ENCODE measurements at regions not wholly inside any gene's neighbourhood (a gene's known extent, or its start where the extent isn't known, plus 50 kb on each side); places are given as distances from the start of the nearest gene placed in this dataset.

DNA sequence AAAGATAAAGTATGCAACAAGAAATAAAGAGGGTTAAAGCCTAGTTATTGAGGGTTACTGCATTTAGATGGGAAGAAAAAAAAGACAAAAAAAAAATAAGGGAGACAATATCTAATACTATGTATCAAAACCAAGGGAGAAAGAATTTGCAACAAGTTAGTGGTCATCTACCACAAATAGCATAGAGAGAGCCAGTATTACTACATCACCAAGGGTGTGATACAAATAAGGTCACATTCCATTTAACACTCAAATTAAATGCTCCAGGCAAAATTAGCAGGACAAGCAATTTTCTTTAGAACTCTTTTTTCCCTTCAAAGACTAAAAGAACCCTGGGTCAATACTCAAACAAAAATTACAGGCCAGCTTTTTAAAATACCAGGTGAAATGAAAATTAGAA, 115.1 kb upstream of the GULP1 start:
- TF ChIP-seq, protein P1, sequence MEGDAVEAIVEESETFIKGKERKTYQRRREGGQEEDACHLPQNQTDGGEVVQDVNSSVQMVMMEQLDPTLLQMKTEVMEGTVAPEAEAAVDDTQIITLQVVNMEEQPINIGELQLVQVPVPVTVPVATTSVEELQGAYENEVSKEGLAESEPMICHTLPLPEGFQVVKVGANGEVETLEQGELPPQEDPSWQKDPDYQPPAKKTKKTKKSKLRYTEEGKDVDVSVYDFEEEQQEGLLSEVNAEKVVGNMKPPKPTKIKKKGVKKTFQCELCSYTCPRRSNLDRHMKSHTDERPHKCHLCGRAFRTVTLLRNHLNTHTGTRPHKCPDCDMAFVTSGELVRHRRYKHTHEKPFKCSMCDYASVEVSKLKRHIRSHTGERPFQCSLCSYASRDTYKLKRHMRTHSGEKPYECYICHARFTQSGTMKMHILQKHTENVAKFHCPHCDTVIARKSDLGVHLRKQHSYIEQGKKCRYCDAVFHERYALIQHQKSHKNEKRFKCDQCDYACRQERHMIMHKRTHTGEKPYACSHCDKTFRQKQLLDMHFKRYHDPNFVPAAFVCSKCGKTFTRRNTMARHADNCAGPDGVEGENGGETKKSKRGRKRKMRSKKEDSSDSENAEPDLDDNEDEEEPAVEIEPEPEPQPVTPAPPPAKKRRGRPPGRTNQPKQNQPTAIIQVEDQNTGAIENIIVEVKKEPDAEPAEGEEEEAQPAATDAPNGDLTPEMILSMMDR (conservative IDR thresholded peaks at IDR 0.05) = no peak

DNA sequence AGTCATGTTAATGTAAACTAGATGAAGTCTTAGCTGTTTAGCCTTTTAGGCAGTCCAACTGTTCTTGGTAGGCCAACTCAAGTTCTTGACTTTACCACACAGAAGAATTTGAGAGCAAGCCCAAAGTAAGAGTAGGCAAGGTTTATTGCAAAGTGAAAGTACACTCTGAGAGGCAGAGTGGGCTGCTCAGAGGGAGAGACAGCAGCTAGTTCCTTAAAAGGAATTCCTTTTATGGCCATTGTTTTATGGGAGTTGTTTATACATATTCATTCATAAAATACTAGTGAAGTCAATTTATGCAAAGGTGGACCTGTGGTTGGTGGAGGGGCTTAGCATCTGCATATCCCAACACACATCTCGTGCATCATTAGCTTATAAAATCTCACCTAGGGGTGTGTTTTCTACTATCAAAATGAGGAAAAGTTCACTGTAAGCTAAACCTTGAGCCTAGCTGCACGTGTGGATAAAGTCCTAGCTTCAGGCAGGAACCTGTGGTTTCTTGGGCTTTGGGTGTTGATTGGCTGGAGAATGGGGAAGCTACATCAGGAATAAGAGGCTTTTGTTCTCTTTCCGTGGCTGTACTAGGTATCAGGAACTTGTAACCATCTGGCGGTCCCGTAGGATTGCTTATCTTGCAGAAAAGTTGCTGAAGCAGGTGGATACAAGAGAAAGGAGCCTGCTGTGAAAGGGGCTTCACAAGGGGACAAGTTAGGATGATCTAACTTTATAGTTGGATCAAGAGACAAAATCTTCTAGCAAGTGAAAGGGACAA, 110.4 kb upstream of the GULP1 start:
- Mint-ChIP-seq H3K4me3 (no peak overlapping the region), H3K27ac (no peak overlapping the region)

More for the DNA sequence above, 115.1 kb upstream of the GULP1 start:
- no peaks in the 10 kb centered on the region for H3K27me3 Mint-ChIP-seq
- no peaks in the 10 kb centered on the region for H3K9me3 Mint-ChIP-seq
- DNase-seq (ENCODE audit: extremely low spot score, unreplicated experiment) = no peak
- H3K4me3 Mint-ChIP-seq = no peak overlapping the region
- no peaks in the 10 kb centered on the region for H3K36me3 Mint-ChIP-seq
- H3K27ac Mint-ChIP-seq = no peak overlapping the region
- no peaks in the 10 kb centered on the region for H3K4me1 Mint-ChIP-seq (ENCODE audit: unreplicated experiment)

DNA sequence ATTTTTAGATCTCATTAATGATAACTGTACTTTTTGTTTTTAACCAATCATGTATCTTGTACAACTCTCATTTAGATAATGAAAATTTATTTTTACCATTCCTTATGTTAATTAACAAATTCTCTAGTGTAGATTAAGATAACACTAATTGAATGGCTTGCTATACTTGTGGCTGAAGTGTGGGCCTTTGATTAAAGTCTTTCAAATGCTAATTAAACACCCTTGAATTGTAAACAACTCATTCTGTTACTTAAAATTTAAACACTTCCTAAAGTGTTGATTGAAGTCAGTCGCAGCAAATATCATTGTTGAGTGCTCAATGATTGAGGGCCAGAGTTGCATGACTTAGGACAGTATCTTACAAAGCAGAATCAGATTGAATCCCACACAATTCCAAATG, 109.8 kb upstream of the GULP1 start:
- TF ChIP-seq, protein P1 (conservative IDR thresholded peaks at IDR 0.05) = no peak
- DNase-seq (ENCODE audit: extremely low spot score, unreplicated experiment) = no peak
- H3K27ac Mint-ChIP-seq = no peak overlapping the region
- no peaks in the 10 kb centered on the region for H3K9me3 Mint-ChIP-seq
- no peaks in the 10 kb centered on the region for H3K27me3 Mint-ChIP-seq
- H3K4me1 Mint-ChIP-seq (ENCODE audit: unreplicated experiment) = no peaks in the 10 kb centered on the region
- no peak overlapping the region for H3K4me3 Mint-ChIP-seq
- H3K36me3 Mint-ChIP-seq = no peaks in the 10 kb centered on the region

More for the DNA sequence above, 110.4 kb upstream of the GULP1 start:
- no peaks in the 10 kb centered on the region for H3K36me3 Mint-ChIP-seq
- H3K27me3 Mint-ChIP-seq = no peaks in the 10 kb centered on the region
- DNase-seq (ENCODE audit: extremely low spot score, unreplicated experiment) = no peak
- H3K9me3 Mint-ChIP-seq = no peaks in the 10 kb centered on the region
- TF ChIP-seq, protein P1 (conservative IDR thresholded peaks at IDR 0.05) = no peak
- H3K4me1 Mint-ChIP-seq (ENCODE audit: unreplicated experiment) = no peaks in the 10 kb centered on the region

- DNase-seq (ENCODE audit: extremely low spot score, unreplicated experiment) = no peak
- H3K4me1 Mint-ChIP-seq (ENCODE audit: unreplicated experiment) = no peaks in the 10 kb centered on the region
- H3K4me3 Mint-ChIP-seq = no peak overlapping the region
- TF ChIP-seq, protein P1 (conservative IDR thresholded peaks at IDR 0.05) = no peak
- H3K9me3 Mint-ChIP-seq = no peaks in the 10 kb centered on the region
- H3K27me3 Mint-ChIP-seq = no peaks in the 10 kb centered on the region
- H3K27ac Mint-ChIP-seq = no peak overlapping the region
- H3K36me3 Mint-ChIP-seq = no peaks in the 10 kb centered on the region
These were observed 103.9 kb upstream of the GULP1 start for GRCh38 chr2:188187726-188188125.

DNA sequence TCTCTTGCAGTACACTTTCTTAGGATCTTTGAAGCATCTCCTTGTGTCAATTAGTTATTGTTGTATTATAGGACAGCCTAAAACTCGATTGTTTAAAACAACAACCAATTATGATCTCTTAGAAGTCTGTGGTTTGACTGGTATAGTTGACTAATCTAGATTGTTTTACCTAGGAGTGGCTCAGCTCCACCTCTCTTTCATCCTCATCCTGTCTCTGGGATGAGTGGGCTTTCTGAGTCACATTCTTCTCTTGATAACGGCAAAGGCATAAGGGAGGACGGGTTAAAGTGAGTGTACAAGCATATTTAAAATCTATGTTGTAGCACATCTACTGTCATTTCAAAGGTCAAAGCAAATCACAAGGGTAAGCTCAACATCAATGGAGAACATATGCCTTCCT, 102.3 kb upstream of the GULP1 start:
- Mint-ChIP-seq H3K27ac (no peak overlapping the region), H3K4me1 (ENCODE audit: unreplicated experiment) (no peaks in the 10 kb centered on the region), H3K27me3 (no peaks in the 10 kb centered on the region), H3K4me3 (no peak overlapping the region), H3K36me3 (no peaks in the 10 kb centered on the region), H3K9me3 (no peaks in the 10 kb centered on the region)
- DNase-seq (ENCODE audit: extremely low spot score, unreplicated experiment) = no peak
- TF ChIP-seq, protein P1 (conservative IDR thresholded peaks at IDR 0.05) = no peak

Data from type B pancreatic cell (in vitro differentiated cells).